RWPE1 (cell line): ENCODE measurements at regions not wholly inside any gene's neighbourhood (a gene's known extent, or its start where the extent isn't known, plus 50 kb on each side); places are given as distances from the start of the nearest gene placed in this dataset.

Source experiments
- CTCF ChIA-PET: fragments of 350-600 bp; sonication (Branson Sonifier 250); formaldehyde crosslinking; extraction: SDS; loops from one replicate; lab custom pipeline; 2021; lab: Yijun Ruan, JAX
- POLR2A ChIA-PET: fragments of 400-600 bp; formaldehyde crosslinking; extraction: SDS; loops from one replicate; lab custom pipeline; 2020; ENCODE audit warnings: antibody characterized with exemption; ENCODE audit not compliant: low non-redundant PET; lab: Yijun Ruan, JAX
- DNase-seq: peaks from one replicate; pipeline ENCODE4 v3.0.0; 2012; ENCODE audit warnings: low spot score
- H3K27ac ChIP-seq: fragments of 450-650 bp; 2 replicates; pipeline ENCODE4 v1.5.1; 2017
- CTCF ChIP-seq: fragments of 450-650 bp; conservative IDR thresholded peaks from 2 replicates; pipeline ENCODE4 v1.5.1; 2017; ENCODE audit warnings: low read depth, mild to moderate bottlenecking

DNA sequence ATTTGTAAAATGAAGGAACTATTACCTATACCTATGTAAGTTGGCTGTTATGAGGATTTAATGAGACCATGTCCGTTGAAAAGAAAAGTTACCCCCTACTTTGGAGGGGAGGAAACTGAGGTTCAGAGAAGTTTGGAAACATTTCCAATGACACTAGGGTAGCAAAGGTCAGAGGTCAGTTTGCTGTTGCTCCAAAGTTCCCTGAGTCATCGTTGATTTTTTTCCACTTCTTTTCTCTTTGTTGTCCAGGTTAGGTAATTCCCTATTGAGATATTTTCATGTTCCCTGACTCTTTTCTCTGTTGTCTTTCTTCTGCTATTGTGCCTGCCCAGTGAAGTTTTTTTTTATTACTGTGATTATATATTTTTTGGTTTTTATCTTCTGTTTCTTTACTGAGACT lies 213.8 kb upstream of the C1orf174 start:
- ChIA-PET CTCF (no interaction called here), POLR2A (no interaction called here)
- no peak for TF ChIP-seq CTCF
- no peak for DNase-seq
- no peak overlapping the region for H3K27ac ChIP-seq

GRCh38 chr1:4115191-4115900 lies 215.3 kb upstream of the C1orf174 start:
- CTCF ChIA-PET = no interaction called here

GRCh38 chr1:4117196-4117595 lies 217.1 kb upstream of the C1orf174 start:
- POLR2A ChIA-PET = no interaction called here
- CTCF ChIA-PET = no interaction called here
- no peak for DNase-seq
- H3K27ac ChIP-seq = no peak overlapping the region
- no peak for TF ChIP-seq CTCF

More at GRCh38 chr1:4115191-4115900, 215.3 kb upstream of the C1orf174 start:
- no peak overlapping the region for H3K27ac ChIP-seq
- TF ChIP-seq CTCF = no peak
- no peak for DNase-seq
- POLR2A ChIA-PET = no interaction called here

DNA sequence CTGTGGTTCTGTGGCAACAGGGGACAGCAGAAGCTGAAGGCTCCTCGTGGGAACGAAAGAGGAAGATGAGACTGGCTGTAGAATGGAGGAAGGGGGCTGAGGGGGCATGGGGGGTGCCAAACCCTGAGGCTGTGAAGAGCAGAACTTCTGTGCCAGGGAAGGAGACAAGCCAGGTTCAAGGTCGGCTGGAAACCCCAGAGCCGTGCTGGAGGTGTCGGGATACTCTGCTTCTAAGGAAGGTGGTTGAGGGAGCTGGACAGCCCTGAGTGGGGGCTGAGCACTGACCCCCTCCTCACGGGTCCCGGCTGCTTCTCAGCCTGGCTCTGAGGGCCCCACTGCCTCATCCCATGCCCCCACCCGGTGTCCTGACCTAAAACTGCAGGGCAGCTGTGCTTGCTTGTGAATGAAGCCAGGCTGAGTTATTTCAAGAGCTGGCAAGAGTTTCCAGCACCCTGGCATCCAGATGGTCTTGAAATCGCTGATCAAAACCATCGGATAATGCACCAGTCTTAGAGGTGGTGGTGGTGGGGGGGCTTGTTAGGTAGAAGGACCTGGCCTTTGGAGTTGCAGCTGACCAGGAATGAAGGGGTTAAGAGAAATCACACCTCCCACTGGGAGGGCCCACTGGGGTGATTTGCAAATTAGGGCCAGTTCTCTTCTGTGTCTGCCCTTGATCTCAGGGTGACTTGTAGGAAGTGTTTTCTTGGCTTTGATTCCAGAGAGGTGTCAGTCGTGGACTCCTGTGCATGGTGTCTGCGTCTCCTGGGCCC lies 218.9 kb upstream of the C1orf174 start:
- no peak for TF ChIP-seq CTCF
- CTCF ChIA-PET = no interaction called here
- POLR2A ChIA-PET = no interaction called here
- no peak overlapping the region for H3K27ac ChIP-seq
- no peak for DNase-seq

DNA sequence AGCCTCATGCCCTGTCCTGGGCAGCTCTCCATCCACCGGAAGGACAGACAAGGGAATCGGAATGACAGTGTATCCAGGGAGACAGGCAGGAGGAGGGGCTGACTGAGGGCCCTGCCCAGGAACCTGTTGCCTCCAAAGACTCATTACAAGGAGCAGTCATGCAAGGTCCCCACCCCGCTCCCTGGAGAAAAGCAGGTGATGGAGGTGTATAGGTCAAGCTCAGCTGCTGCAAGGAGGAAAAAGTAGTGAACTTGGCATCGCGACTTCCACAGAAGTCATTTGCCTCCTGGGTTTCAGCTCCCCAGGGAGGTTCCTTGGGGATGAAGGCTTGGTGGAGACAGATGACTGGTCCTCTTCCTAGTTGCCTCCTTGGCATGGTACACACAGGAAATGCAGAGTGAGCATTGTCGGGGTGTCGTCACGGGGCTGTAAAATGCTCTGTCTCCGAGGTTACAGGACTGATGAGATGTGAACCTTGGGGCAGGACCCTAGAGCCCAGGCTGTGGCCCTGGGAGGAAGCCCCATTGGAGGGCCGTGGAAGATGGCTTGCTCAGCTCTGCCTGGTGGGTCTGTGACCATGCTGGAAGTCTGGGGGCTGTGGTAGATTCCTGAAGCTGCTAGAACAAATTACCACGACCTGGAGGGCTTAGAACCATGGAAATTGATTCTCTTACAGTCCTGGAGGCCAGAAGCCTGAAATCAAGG lies 219.6 kb upstream of the C1orf174 start:
- ChIA-PET CTCF (no interaction called here), POLR2A (no interaction called here)
- no peak for TF ChIP-seq CTCF
- no peak overlapping the region for H3K27ac ChIP-seq
- DNase-seq = no peak

DNA sequence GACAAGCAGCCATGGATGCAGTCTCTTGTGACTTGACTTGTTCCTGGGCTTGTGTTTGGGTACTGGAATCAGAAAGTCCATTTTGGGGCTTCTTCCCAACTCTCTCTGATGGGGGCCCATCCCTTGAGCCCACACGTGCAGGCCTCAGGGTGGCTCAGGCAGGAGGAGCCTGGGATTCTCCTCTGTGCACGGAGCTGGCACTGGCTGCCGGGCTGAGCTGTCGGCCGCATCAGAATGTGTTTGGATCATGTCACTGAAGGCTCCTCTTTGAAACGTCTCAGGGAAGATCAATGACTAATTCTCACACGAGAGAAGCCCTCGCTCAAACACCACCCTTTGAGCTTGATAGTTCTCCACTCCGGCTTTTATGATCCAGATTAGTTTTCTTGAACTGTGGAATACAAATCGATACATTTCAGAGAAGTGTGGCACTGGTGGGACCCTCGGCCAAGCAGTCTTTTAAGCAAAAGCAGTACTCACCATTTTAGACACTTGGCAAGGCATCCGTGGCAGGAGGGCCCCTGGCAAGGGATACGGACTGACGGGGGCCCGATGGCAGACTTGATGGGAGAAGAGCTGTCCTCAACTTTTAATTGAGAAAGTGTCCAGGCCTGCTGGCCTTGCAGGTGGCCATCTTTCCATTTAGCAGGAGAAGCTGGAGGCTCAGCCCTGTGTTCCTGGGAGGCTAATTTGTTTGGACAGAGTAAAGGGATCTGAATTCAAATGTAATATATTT lies 220.7 kb upstream of the C1orf174 start:
- TF ChIP-seq CTCF = no peak
- H3K27ac ChIP-seq = no peak overlapping the region
- POLR2A ChIA-PET = no interaction called here
- CTCF ChIA-PET = interaction anchor here (0.6 kb wide), 1 partner anchor 394 kb away, joined by 4 read pairs; no protein-coding TSS in a partner anchor
- DNase-seq = no peak
